ENCODE measurements at regions not wholly inside any gene's neighbourhood (a gene's known extent, or its start where the extent isn't known, plus 50 kb on each side); places are given as distances from the start of the nearest gene placed in this dataset.
"Not testable (repeated sequence)": the region's sequence is repeated elsewhere in the genome, so short reads cannot be mapped to it uniquely, and the experiment has no call there.

- Mint-ChIP-seq H3K27ac (no peak overlapping the region), H3K4me3 (no peak overlapping the region), H3K36me3 (no peaks in the 10 kb centered on the region), H3K27me3 (no peaks in the 10 kb centered on the region), H3K4me1 (no peaks in the 10 kb centered on the region), H3K9me3 (ENCODE audit: low read depth) (no peaks in the 10 kb centered on the region)
- DNase-seq (no peak), ATAC-seq (no peak)
- CTCF ChIA-PET: no interaction called here
Measured at GRCh38 chrX:79564362-79564761, 197.2 kb upstream of the ITM2A start.

- Mint-ChIP-seq H3K4me1 (no peaks in the 10 kb centered on the region), H3K9me3 (ENCODE audit: low read depth) (no peaks in the 10 kb centered on the region), H3K36me3 (no peaks in the 10 kb centered on the region), H3K4me3 (no peak overlapping the region), H3K27me3 (no peaks in the 10 kb centered on the region), H3K27ac (no peak overlapping the region)
- ATAC-seq (no peak), DNase-seq (no peak)
- CTCF ChIA-PET: no interaction called here
Measured at GRCh38 chrX:79559290-79559689, 192.2 kb upstream of the ITM2A start.

- Mint-ChIP-seq H3K4me3 (no peak overlapping the region), H3K36me3 (no peaks in the 10 kb centered on the region), H3K27me3 (no peaks in the 10 kb centered on the region), H3K4me1 (no peaks in the 10 kb centered on the region), H3K9me3 (ENCODE audit: low read depth) (no peaks in the 10 kb centered on the region), H3K27ac (no peak overlapping the region)
- CTCF ChIA-PET: no interaction called here
- ATAC-seq (no peak), DNase-seq (no peak)
Measured at GRCh38 chrX:79557212-79557611, 190.1 kb upstream of the ITM2A start.

GRCh38 chrX:79556800-79557199, 189.7 kb upstream of the ITM2A start:
- ATAC-seq (no peak), DNase-seq (no peak)
- no peak overlapping the region for H3K27ac Mint-ChIP-seq
- no peaks in the 10 kb centered on the region for H3K27me3 Mint-ChIP-seq
- no peaks in the 10 kb centered on the region for H3K4me1 Mint-ChIP-seq
- no peaks in the 10 kb centered on the region for H3K9me3 Mint-ChIP-seq (ENCODE audit: low read depth)
- no peaks in the 10 kb centered on the region for H3K36me3 Mint-ChIP-seq
- no peak overlapping the region for H3K4me3 Mint-ChIP-seq
- CTCF ChIA-PET: no interaction called here

GRCh38 chrX:79530310-79531108, 163.4 kb upstream of the ITM2A start:
- H3K27me3 Mint-ChIP-seq: no peaks in the 10 kb centered on the region
- H3K4me1 Mint-ChIP-seq: no peaks in the 10 kb centered on the region
- DNase-seq (no peak), ATAC-seq (no peak)
- H3K9me3 Mint-ChIP-seq (ENCODE audit: low read depth): peaks cover 2% of the 10 kb centered on the region
- no peaks in the 10 kb centered on the region for H3K36me3 Mint-ChIP-seq
- no peak overlapping the region for H3K27ac Mint-ChIP-seq
- CTCF ChIA-PET: no interaction called here
- H3K4me3 Mint-ChIP-seq: no peak overlapping the region

GRCh38 chrX:79524642-79525041, 157.5 kb upstream of the ITM2A start:
- no peak for ATAC-seq
- Mint-ChIP-seq H3K9me3 (ENCODE audit: low read depth) (peaks cover 7% of the 10 kb centered on the region), H3K4me1 (no peaks in the 10 kb centered on the region), H3K36me3 (no peaks in the 10 kb centered on the region), H3K4me3 (no peak overlapping the region), H3K27ac (no peak overlapping the region), H3K27me3 (no peaks in the 10 kb centered on the region)
- CTCF ChIA-PET: no interaction called here
- DNase-seq: no peak

GRCh38 chrX:79515529-79515928, 148.4 kb upstream of the ITM2A start:
- Mint-ChIP-seq H3K27ac (no peak overlapping the region), H3K27me3 (no peaks in the 10 kb centered on the region), H3K9me3 (ENCODE audit: low read depth) (no peaks in the 10 kb centered on the region), H3K4me1 (no peaks in the 10 kb centered on the region), H3K4me3 (no peak overlapping the region), H3K36me3 (no peaks in the 10 kb centered on the region)
- DNase-seq (no peak), ATAC-seq (no peak)
- CTCF ChIA-PET: no interaction called here

GRCh38 chrX:79511799-79512198, 144.7 kb upstream of the ITM2A start:
- Mint-ChIP-seq H3K9me3 (ENCODE audit: low read depth) (no peaks in the 10 kb centered on the region), H3K36me3 (no peaks in the 10 kb centered on the region), H3K4me1 (no peaks in the 10 kb centered on the region), H3K27me3 (no peaks in the 10 kb centered on the region), H3K27ac (no peak overlapping the region), H3K4me3 (no peak overlapping the region)
- CTCF ChIA-PET: no interaction called here
- DNase-seq (no peak), ATAC-seq (no peak)

- H3K27me3 Mint-ChIP-seq: no peaks in the 10 kb centered on the region
- CTCF ChIA-PET: no interaction called here
- no peak overlapping the region for H3K4me3 Mint-ChIP-seq
- no peaks in the 10 kb centered on the region for H3K4me1 Mint-ChIP-seq
- H3K9me3 Mint-ChIP-seq (ENCODE audit: low read depth): no peaks in the 10 kb centered on the region
- no peaks in the 10 kb centered on the region for H3K36me3 Mint-ChIP-seq
- H3K27ac Mint-ChIP-seq: no peak overlapping the region
- no peak for DNase-seq
- no peak for ATAC-seq
Measured at GRCh38 chrX:79506001-79506400, 138.9 kb upstream of the ITM2A start.

GRCh38 chrX:79482686-79483085, 115.6 kb upstream of the ITM2A start:
- ATAC-seq: no peak
- Mint-ChIP-seq H3K36me3 (no peaks in the 10 kb centered on the region), H3K27ac (no peak overlapping the region), H3K27me3 (peaks cover 3% of the 10 kb centered on the region), H3K4me1 (no peaks in the 10 kb centered on the region), H3K9me3 (ENCODE audit: low read depth) (peaks cover 3% of the 10 kb centered on the region), H3K4me3 (no peak overlapping the region)
- DNase-seq: no peak
- CTCF ChIA-PET: no interaction called here

- CTCF ChIA-PET: no interaction called here
- no peak for DNase-seq
- Mint-ChIP-seq H3K36me3 (no peaks in the 10 kb centered on the region), H3K27ac (no peak overlapping the region), H3K4me3 (no peak overlapping the region), H3K27me3 (peaks cover 3% of the 10 kb centered on the region), H3K9me3 (ENCODE audit: low read depth) (no peaks in the 10 kb centered on the region), H3K4me1 (no peaks in the 10 kb centered on the region)
- no peak for ATAC-seq
Measured at GRCh38 chrX:79477691-79478090, 110.6 kb upstream of the ITM2A start.

- Mint-ChIP-seq H3K27ac (no peak overlapping the region), H3K9me3 (ENCODE audit: low read depth) (peaks cover 3% of the 10 kb centered on the region), H3K4me1 (no peaks in the 10 kb centered on the region), H3K36me3 (no peaks in the 10 kb centered on the region), H3K27me3 (no peaks in the 10 kb centered on the region), H3K4me3 (no peak overlapping the region)
- ATAC-seq (no peak), DNase-seq (no peak)
- CTCF ChIA-PET: no interaction called here
Measured at GRCh38 chrX:79466636-79467035, 99.5 kb upstream of the ITM2A start.

GRCh38 chrX:79462458-79462857, 95.3 kb upstream of the ITM2A start:
- no peak overlapping the region for H3K4me3 Mint-ChIP-seq
- no peak for DNase-seq
- H3K4me1 Mint-ChIP-seq: no peaks in the 10 kb centered on the region

GRCh38 chrX:79456593-79456992, 89.5 kb upstream of the ITM2A start:
- peak; percentile 43 for DNase-seq
- ATAC-seq; H3K27ac Mint-ChIP-seq; H3K4me1 Mint-ChIP-seq; H3K9me3 Mint-ChIP-seq (ENCODE audit: low read depth); H3K4me3 Mint-ChIP-seq; H3K36me3 Mint-ChIP-seq; CTCF ChIA-PET; H3K27me3 Mint-ChIP-seq: not testable (repeated sequence)

More at GRCh38 chrX:79462458-79462857, 95.3 kb upstream of the ITM2A start:
- CTCF ChIA-PET: no interaction called here
- H3K9me3 Mint-ChIP-seq (ENCODE audit: low read depth): peaks cover 3% of the 10 kb centered on the region
- H3K27ac Mint-ChIP-seq: no peak overlapping the region
- ATAC-seq: no peak
- H3K27me3 Mint-ChIP-seq: no peaks in the 10 kb centered on the region
- no peaks in the 10 kb centered on the region for H3K36me3 Mint-ChIP-seq

- no peak overlapping the region for H3K4me3 Mint-ChIP-seq
- no peaks in the 10 kb centered on the region for H3K27me3 Mint-ChIP-seq
- H3K27ac Mint-ChIP-seq: no peak overlapping the region
- no peaks in the 10 kb centered on the region for H3K9me3 Mint-ChIP-seq (ENCODE audit: low read depth)
- DNase-seq (no peak), ATAC-seq (no peak)
- CTCF ChIA-PET: no interaction called here
- no peaks in the 10 kb centered on the region for H3K36me3 Mint-ChIP-seq
- H3K4me1 Mint-ChIP-seq: peaks cover 10% of the 10 kb centered on the region
Measured at GRCh38 chrX:79452881-79453280, 85.7 kb upstream of the ITM2A start.
